GM06990 (cell line): ENCODE measurements at regions not wholly inside any gene's neighbourhood (a gene's known extent, or its start where the extent isn't known, plus 50 kb on each side); places are given as distances from the start of the nearest gene placed in this dataset.

Experiments used
- DNase-seq: peaks from one replicate; pipeline ENCODE4 v3.0.0-alpha.2; 2011; ENCODE audit not compliant: insufficient read length; ENCODE audit errors: extremely low read depth
- H3K27me3 ChIP-seq: replicated peaks from 2 replicates; pipeline ENCODE4 v1.6.0; 2011; ENCODE audit warnings: low read length; ENCODE audit not compliant: control insufficient read depth, insufficient read depth
- H3K36me3 ChIP-seq: 2 replicates; pipeline ENCODE4 v1.5.1; 2011; ENCODE audit warnings: low read length; ENCODE audit not compliant: control insufficient read depth, insufficient read depth
- H3K4me3 ChIP-seq: replicated peaks from 2 replicates; pipeline ENCODE4 v1.5.1; 2011; ENCODE audit warnings: low read depth, mild to moderate bottlenecking, control low read depth, low read length
- TF ChIP-seq, protein P1 (sequence below): IDR thresholded peaks from 2 replicates; pipeline ENCODE4 v1.5.1; 2011; ENCODE audit warnings: low read length, control low read depth, mild to moderate bottlenecking, inconsistent platforms; ENCODE audit not compliant: insufficient read depth, poor library complexity, severe bottlenecking

- DNase-seq, result peak; percentile 26
- Histone ChIP-seq H3K36me3 (no peaks in the 10 kb centered on the region), H3K4me3 (no peak overlapping the region), H3K27me3 (no peaks in the 10 kb centered on the region; the same call in 1 of the 2 replicates)
- TF ChIP-seq, protein P1, sequence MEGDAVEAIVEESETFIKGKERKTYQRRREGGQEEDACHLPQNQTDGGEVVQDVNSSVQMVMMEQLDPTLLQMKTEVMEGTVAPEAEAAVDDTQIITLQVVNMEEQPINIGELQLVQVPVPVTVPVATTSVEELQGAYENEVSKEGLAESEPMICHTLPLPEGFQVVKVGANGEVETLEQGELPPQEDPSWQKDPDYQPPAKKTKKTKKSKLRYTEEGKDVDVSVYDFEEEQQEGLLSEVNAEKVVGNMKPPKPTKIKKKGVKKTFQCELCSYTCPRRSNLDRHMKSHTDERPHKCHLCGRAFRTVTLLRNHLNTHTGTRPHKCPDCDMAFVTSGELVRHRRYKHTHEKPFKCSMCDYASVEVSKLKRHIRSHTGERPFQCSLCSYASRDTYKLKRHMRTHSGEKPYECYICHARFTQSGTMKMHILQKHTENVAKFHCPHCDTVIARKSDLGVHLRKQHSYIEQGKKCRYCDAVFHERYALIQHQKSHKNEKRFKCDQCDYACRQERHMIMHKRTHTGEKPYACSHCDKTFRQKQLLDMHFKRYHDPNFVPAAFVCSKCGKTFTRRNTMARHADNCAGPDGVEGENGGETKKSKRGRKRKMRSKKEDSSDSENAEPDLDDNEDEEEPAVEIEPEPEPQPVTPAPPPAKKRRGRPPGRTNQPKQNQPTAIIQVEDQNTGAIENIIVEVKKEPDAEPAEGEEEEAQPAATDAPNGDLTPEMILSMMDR, result no peak
Measured at GRCh38 chr2:235235977-235236767, 257.7 kb upstream of the AGAP1 start.

DNA sequence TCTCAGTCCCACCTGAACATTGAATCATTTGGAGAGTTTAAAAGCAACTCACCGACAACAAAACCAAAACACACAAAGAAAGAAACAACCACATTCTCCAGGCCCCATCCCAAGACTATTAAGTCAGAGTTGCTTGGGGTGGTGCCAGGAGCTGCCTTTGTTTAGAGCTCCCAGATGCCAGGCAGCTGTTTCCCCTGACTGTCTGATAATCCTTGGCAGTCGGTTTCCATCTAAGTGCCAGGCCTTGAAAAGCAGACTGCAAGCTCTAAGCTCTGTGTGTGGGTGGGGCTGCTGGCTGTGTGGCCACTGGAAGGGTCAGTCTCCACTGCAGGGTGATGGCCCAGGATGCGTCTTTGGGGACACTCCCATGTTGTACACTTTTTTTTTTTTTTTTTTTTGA lies 255.3 kb upstream of the AGAP1 start:
- DNase-seq, result no peak
- H3K4me3 ChIP-seq, result no peak overlapping the region
- H3K36me3 ChIP-seq, result no peaks in the 10 kb centered on the region
- H3K27me3 ChIP-seq, result no peaks in the 10 kb centered on the region
- TF ChIP-seq, protein P1, result no peak

DNA sequence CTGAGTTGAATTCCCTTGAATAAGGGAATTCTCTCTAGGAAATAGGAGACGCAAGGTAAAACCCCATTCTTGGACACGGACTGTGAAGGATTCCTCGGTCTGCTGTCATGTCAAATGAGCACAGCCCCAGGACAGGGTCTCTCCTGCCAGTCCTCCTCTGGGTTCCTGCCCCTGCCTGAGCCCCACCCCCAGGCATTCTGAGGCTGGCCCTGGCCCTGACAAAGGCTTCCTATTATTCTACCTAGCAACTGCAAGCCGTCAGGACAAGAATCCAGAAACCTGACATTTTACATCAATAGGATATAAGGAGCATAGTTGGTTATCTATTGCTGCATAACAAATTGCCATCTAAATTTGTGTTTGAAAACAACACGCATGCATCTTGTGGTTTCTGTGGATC lies 253.3 kb upstream of the AGAP1 start:
- H3K4me3 ChIP-seq, result no peak overlapping the region
- TF ChIP-seq, protein P1, result no peak
- H3K27me3 ChIP-seq, result no peaks in the 10 kb centered on the region
- no peak for DNase-seq
- H3K36me3 ChIP-seq, result no peaks in the 10 kb centered on the region

GRCh38 chr2:235244255-235245220 lies 249.3 kb upstream of the AGAP1 start:
- no peak overlapping the region for H3K4me3 ChIP-seq
- H3K27me3 ChIP-seq, result no peaks in the 10 kb centered on the region
- TF ChIP-seq, protein P1, result no peak
- DNase-seq, result no peak
- H3K36me3 ChIP-seq, result no peaks in the 10 kb centered on the region

DNA sequence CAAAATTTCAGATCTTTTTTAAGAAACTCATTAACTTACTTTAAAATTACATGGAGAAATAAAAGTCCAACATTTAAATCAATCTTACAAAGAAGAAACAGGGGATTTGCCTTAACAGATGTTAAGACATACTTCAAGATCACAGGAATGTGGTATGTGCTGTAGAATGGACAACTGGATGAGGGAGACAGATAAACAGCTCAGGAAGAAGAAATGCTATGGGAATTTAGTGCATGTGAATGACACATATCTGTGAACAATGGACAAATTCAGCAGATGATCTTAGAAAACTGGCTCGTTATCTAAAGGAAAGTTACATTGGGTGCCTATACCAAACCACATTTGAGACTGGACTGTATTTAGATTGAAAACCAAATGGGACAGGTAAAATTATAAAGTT lies 246.8 kb upstream of the AGAP1 start:
- no peaks in the 10 kb centered on the region for H3K36me3 ChIP-seq
- DNase-seq, result no peak
- TF ChIP-seq, protein P1, result no peak
- no peak overlapping the region for H3K4me3 ChIP-seq
- H3K27me3 ChIP-seq, result no peaks in the 10 kb centered on the region
